ENCODE measurements at regions not wholly inside any gene's neighbourhood (a gene's known extent, or its start where the extent isn't known, plus 50 kb on each side); places are given as distances from the start of the nearest gene placed in this dataset.

DNA sequence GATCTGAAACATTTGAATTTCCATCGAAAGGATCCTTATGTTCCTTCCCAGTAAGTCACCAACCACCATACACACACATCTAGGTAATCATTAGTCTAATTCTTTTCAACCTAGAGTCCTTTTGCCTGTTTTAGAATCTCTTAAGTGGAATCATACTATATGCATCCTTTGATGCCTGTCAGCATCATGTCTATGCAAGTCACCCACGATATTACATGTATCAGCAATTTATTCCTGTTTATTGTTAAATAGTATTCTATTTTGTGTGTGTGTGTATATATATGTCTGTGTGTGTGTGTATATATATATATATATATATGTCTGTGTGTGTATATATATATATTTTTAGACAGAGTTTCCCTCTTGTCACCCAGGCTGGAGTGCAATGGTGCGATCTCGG, 78.9 kb upstream of the RPH3AL start:
- no peak for TF ChIP-seq CTCF (IDR thresholded peaks at IDR 0.05; ENCODE audit: low read depth, low read length, missing control alignments)
- no peak for DNase-seq (ENCODE audit: extremely low read depth, low read depth)
- H3K4me3 ChIP-seq (replicated peaks; ENCODE audit: low read depth, low read length), result no peak overlapping the region

- TF ChIP-seq CTCF (IDR thresholded peaks at IDR 0.05; ENCODE audit: low read depth, low read length, missing control alignments), result no peak
- no peak for DNase-seq (ENCODE audit: extremely low read depth, low read depth)
- H3K4me3 ChIP-seq (replicated peaks; ENCODE audit: low read depth, low read length), result no peak overlapping the region
These were observed 77.0 kb upstream of the RPH3AL start for GRCh38 chr17:429589-429988.

GRCh38 chr17:428414-428813, 75.8 kb upstream of the RPH3AL start:
- DNase-seq (ENCODE audit: extremely low read depth, low read depth), result no peak
- H3K4me3 ChIP-seq (replicated peaks; ENCODE audit: low read depth, low read length), result no peak overlapping the region
- no peak for TF ChIP-seq CTCF (IDR thresholded peaks at IDR 0.05; ENCODE audit: low read depth, low read length, missing control alignments)

DNA sequence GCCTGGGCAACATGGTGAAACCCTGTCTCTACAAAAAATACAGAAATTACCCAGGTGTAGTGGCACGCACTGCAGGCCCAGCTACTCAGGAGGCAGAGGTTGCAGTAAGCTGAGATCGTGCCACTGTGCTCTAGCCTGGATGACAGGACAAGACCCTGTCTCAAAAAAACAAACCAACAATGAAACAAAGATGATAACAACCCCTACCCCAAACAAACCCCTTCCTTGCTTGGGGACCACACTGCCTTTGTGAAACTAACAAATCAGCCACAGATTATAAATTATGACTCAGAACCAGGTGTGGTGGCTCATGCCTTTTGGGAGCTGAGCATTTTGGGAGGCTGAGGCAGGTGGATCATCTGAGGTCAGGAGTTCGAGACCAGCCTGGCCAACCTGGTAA, 75.3 kb upstream of the RPH3AL start:
- no peak overlapping the region for H3K4me3 ChIP-seq (replicated peaks; ENCODE audit: low read depth, low read length)
- no peak for DNase-seq (ENCODE audit: extremely low read depth, low read depth)
- no peak for TF ChIP-seq CTCF (IDR thresholded peaks at IDR 0.05; ENCODE audit: low read depth, low read length, missing control alignments)

GRCh38 chr17:427327-427726, 74.7 kb upstream of the RPH3AL start:
- DNase-seq (ENCODE audit: extremely low read depth, low read depth), result no peak
- no peak for TF ChIP-seq CTCF (IDR thresholded peaks at IDR 0.05; ENCODE audit: low read depth, low read length, missing control alignments)
- no peak overlapping the region for H3K4me3 ChIP-seq (replicated peaks; ENCODE audit: low read depth, low read length)

DNA sequence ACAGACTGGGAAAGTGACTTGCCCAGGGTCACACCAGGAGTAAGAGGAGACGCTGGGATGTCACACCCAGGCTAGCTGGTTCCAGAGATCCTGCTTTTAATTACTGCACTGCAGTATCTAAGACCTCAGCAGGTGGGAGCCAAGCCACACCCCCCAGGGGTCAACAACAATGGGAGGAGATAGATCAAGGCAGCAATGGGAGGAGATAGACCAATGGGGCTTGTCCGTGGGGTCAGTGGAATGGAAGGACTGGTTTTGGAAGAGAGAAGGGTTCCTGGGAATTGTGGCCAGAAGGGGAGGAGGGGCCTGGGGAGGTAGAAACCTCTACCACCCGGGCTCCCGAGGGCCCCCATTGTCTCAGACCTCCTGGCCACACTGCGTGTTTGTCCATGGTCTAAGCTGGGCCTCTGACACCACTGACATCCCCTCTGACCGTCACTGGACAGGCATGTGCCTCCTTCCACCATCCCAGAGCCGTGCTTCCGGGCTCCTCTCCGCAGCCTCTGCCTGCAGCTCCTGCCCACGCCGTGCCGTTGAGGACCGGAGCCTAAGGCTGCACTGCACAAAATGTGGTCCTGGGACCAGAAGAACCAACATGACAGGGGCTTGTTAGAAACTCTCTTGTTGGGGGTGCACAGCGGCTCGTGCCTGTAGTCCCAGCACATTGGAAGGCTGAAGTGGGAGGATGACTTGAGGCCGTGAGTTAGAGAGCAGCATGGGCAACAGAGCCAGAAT, 69.8 kb upstream of the RPH3AL start:
- H3K4me3 ChIP-seq (replicated peaks; ENCODE audit: low read depth, low read length), result no peak overlapping the region
- TF ChIP-seq CTCF (IDR thresholded peaks at IDR 0.05; ENCODE audit: low read depth, low read length, missing control alignments), result no peak
- DNase-seq (ENCODE audit: extremely low read depth, low read depth), result no peak
